Central memory CD4-positive, alpha-beta T cell (primary cell): ENCODE measurements at regions not wholly inside any gene's neighbourhood (a gene's known extent, or its start where the extent isn't known, plus 50 kb on each side); places are given as distances from the start of the nearest gene placed in this dataset.

Source experiments
- DNase-seq: peaks from one replicate; pipeline ENCODE4 v3.0.0; 2022

DNA sequence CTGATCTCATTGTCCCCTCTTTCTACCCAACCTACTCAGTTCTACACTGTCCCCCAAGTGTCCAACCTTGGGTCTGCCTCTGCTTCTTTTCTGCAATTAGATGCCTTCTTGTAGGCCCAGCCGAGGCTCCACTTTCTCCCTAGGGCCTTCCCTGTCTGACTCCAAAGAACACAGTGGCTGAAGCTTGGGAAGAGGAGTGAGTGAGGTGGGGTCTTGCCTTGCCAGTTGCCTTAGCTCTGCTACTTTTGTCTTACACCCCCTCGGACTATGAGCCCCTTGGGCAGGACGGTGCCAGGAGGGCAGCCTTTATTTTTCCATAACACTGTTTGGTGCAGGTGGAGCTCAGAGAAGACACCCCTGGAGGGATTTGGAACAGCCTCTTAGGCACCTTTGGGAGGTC is 345.1 kb downstream of the CYP26B1 start:
- DNase-seq = no peak

DNA sequence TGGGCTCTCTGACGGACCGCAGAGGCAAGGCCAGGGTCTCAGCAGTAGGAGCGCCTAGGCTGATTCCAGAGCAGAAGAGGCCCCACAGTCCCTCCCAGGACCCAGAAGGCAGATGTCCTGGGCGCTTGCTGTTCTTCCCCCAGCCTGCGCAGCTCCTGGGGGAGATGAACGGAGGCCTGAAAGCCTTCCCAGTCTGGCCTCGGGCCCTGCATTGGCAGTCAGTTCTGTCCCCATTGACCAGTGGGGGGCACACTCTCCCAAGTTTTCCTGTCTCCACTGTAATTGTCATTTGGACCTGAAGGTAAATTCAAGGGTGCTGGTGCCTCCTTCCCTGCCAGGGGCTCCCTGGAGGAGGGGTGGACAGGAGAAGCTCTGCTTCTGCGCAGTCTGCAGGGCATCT is 345.7 kb downstream of the CYP26B1 start:
- DNase-seq = no peak

DNA sequence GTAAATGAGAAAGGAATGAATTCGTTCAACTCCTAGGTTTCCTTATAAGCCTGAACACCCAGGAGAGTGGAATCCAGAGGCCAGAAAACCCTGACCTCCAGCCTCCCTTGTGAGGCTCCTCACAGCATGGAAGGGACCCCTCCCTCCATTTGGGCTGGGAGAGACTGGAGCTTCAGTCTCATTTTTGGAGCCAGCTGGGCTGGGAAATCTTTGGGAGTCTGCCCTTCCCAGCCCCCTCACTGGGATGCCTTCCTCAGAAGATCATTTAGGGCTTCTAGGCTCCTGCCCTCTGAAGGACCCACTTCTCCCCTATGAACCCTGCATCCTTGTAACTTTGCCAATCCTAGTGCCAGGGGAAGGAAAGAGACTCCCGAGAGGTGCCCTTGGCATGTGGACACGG is 346.1 kb downstream of the CYP26B1 start:
- DNase-seq = no peak

DNA sequence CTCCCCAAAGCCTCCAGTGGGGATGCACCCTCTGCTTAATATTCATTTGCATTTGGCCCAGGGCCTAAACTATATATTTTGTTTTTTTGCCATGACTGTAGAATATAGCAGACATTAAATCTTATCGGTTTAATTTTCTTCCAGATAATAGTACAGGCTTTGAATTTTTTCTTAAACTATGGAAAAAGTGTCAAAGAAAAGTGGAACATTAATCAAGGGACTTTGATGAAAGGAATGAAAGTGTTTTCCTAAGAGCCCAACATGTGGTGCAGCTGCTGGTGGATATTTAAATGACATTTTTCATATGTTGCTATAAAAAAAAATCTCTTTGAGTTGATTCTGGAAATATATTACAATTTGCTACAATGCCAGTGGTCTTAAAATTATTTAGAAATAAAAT is 346.8 kb downstream of the CYP26B1 start:
- no peak for DNase-seq

DNA sequence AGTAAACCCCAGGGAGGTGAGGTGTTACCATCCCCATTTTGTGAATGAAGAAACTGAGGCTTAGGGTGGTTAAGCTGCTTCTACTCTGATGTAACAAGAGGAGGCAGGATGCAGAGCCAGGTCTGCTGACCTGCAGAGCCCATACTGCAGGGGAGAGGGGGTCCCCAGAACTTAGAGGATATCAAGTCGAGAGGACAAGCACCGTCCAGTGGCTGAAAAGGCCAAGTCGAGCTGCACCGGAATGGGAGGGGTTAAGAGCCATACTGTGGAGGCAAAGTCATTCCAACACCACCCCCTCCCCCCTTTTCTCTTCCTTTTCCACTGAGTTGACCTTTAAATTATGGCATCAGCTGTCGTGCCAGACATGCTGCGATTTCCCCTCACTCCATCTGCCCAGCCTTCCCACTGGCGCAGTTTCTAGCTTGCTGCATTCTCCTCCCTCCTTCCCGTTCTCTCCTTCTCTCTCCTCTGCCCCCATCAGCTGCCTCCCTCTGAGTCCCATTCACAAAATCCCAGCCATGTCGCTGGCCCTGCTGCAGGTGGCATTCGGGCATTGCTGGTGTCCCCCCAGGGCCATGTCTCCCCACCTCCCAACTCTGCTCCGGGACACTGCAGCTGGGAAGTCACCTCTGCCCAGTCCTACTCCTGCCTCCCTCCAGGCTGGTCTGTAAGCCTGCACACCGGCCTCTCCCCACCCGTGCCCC is 346.9 kb downstream of the DYSF start:
- no peak for DNase-seq

DNA sequence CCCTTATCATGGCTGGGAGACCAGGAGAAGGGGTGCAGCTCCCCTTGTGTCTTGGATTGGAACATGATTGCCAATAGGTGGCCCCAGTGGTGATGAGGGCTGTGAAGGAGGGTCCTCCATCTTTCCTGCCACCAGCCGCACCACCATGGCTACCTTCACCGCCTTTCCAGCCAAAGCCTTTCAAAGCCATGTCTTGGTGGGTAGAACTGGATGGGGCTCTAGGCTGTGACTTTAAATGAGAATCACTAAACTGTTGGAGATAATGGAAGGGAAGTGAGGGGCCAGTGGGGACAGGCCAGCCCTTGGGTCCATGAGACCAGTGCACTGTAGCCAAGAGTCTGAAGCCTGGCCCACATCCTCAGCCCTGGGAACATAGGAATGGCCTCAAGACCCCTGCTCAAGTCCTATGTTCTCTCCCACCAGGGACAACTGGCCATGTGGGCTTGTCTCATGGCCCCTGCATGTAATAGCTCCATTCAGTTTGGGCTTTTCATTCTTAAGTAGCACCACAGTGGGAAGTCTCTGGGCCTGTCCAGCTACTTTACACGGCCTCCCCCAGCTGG is 345.7 kb downstream of the DYSF start:
- no peak for DNase-seq

DNA sequence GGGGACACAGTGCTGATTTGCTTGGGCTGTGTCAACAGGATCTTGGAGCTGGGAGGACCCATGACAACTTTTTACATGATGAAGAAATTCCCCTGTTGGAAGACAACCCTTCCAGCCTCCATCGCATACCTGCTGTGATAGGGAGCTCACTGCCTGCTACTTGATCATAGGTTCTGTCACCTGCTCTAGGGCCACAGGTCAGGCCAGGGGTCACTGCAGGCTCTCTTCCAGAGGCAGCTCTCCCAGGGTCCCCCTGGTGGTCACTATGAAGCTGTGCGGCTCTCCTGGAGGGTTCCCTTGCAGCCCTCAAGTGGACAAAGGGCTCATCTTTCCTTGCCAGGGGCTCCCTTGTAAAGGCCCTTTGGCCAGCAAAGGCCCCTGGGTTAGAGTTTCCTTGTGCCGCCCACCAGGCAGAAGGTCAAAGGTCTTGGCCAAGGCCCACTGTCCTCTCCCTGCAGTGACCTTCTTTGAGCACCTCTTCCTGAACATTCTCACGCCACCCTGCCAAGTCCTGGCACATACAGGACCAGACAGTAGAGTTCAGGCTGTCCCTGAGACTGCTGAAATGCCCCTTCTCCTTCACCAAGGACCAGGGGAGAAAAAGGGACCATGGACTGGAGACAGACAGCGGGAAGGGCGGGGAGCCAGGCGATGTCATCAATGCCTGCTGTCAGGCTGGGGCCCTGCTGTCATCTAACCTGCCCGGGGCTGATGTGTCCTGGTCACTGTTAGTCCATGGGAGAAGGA is 345.1 kb downstream of the DYSF start:
- DNase-seq = no peak

DNA sequence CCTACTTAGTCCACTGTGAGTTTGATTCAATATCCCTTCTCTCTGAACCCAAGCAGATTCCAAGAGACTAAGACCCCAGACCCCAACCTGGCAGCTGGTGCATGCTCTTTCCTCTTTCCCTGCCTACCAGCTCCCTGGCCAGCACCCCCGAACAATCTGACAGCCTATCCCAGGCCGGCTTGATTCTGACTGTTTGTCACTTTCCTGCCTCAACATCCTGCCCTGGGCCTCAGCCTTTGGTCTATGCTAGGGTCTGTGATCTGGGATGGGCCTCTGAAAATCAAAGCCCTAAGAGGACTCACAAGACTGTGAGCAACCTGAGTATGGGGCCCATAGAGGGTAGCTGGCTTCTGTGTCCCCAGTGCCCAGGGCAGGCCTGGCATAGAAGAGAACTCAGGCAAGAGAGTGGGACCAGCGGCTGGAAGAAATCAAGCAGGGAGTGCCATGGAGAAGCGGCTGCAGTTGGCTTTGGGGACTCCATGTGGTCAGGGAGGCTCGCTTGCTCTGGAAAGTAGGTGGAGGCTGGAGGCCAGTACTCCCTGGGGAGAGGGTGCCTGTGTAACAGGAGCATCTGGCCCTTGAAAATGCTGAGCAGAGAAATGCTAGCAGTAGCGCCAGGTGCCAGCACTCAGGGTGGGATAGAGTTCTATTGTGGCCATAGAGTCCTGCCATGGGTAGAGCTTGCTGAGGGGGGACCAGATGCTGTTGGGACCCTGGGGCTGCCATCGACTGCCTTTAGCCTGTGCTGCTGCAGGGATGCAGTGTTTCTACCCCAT is 343.9 kb downstream of the DYSF start:
- no peak for DNase-seq

DNA sequence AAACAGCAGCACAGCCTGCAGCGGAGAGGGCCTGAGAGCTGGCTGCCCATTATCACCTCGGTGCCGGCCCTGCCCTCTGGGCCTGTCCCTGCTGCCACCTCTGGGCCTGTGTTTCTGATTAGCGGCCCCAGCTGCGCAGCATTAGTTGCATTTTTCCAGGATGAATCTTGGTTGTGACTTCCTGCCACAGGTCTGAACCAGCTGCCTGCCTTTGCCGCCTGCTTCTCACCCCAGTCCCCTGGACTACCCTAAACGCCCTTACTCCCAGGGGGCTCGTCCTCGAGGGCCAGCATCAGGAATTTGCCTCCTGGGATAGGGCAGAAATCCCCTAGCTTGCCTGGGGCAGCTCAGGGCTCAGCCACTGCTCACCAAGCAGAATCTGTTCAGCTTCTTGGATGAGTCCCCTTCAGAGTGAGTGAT is 342.8 kb downstream of the DYSF start:
- no peak for DNase-seq

DNA sequence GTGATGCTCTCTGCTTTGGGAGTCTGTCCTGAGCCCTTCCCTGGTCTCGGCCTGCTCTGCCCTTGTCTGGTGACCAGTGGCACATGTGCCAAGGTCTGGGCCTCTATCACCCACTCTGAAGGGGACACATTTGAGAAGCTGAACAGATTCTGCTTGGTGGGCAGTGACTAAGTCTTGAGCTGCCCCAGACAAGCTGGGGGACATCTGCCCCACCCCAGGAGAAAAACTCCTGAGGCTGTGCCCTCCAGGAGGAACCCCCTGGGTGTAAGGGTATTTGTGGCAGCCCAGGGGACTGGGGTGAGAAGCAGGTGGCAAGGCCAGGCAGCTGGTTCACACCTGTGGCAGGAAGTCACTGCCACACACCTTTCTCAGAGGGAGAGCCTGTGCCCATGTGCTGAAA is 342.1 kb downstream of the DYSF start:
- DNase-seq = no peak

DNA sequence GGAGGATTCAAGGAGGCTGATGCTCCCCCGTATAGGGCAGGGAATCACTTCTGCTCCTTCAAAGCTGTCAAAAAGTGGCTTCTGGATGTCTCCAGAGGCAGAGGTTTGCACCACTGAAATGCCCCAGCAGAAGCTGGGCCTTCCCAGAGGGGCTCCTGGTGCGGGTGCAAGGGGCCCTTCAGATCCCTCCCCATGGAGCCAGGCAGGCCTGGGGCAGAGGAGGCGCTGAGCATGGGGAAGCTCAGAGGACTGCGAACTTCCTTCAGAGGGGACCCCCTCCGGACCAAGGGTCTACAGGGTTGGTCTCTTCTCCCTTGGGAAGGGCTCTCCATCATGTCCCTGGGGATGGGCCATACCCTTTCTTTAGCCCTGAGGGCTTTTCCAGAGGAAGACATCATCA is 341.2 kb downstream of the DYSF start:
- DNase-seq = no peak

DNA sequence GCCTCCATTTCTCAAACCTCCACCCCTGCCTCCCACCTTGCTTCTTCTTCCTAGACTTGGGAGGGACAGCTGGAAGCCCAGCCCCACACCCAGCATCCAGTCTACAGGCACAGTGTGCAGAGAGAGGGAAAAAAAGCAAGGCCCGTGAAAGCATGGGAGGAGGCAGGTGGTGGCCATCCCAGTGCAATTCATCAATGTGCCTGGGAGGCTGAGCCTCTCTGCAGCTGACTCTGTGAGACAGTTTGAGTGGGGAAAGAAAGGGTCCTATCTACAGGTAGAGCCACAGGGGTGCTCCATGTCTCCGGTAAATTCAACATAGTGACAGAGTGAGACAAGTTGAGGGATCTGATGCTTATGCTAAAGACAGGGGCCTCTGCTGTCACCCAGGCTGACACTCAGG is 340.6 kb downstream of the DYSF start:
- DNase-seq = no peak

DNA sequence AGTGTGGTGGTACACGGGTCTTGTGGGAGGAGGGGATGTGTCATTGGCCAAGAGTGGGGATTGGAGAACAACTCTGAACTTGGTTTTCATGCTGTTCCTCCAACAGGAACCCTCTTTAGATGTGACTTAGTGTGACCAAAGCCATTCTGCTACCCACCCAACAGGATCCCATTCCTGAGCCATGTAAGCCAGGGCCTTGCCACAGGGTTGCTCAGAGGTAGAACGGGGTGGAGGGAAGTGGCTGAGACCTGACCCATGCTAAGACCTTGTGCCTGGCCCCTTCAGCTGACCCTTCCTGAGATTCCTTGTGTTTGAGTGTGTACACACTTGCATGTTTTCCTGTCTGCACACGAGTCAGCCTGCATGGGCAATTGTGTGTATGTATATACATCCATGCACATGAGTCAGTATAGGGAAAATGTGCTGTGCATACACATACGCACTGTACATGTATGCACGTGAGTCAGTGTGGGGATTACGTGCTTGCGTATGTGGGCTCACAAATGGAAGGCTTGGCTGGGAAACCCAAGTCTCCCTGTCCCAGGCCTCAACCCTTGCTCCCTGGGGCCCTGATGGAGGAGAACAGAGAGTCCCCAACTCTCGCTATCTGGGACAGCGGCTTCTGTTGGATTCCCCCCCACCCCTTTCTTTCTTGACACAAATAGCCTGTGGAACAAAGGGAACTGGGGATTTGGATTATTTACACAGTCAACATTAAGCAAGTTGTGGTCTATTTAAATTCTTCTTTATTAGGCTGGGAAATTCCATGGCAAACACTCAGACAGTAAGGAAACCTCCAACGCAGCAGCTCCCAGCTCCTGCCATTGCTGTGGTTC is 339.8 kb downstream of the DYSF start:
- DNase-seq = no peak

DNA sequence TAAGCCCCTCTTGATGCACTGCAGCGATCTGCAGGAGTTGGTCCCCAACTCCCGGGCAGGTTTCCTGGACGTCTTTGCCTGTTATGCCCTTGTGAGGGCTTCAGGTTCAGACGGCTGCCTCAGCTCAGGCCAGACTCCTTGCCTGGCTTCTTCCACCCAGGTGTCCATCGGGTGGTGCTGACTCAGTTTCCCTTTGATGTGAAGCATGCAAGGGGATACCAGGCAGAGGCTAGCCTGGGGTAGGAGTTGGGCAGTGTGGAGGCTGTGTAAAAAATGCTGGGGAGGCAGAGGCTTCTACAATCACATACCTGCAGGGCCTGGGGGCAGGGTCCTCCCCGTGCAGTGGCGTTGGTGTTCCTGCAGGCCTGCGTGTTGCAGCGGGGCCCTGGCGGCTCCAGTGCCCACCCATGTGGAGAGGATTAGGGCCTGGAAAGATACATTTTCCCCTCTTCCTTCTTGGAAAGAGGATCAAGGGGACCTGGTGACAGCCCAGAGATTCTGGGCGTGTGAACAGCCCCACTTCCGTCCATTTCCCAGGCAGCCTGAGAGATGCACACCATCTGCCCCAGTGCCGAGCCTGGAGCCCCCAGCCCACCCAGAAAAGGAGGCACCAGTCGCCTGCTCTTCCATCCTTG is 338.3 kb downstream of the DYSF start:
- no peak for DNase-seq

DNA sequence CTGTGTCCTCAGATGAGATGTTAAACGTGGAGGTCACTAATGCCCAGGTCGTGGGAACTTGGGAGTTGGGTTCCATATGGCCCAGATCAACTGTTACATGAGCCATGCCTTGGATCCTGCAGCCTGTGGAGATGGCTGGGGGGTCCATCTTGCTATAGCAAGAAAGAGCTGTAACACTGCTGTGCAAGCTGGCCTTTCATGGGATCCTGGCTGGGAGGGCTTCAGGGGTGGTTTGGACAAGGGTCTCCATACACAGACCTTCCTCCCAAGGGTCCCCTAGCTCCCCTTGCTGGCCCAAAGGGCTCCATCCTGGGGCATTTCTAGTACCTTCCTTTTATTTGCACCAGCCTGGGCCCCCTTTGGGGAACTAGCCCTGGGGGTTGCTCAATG is 337.7 kb downstream of the DYSF start:
- no peak for DNase-seq

DNA sequence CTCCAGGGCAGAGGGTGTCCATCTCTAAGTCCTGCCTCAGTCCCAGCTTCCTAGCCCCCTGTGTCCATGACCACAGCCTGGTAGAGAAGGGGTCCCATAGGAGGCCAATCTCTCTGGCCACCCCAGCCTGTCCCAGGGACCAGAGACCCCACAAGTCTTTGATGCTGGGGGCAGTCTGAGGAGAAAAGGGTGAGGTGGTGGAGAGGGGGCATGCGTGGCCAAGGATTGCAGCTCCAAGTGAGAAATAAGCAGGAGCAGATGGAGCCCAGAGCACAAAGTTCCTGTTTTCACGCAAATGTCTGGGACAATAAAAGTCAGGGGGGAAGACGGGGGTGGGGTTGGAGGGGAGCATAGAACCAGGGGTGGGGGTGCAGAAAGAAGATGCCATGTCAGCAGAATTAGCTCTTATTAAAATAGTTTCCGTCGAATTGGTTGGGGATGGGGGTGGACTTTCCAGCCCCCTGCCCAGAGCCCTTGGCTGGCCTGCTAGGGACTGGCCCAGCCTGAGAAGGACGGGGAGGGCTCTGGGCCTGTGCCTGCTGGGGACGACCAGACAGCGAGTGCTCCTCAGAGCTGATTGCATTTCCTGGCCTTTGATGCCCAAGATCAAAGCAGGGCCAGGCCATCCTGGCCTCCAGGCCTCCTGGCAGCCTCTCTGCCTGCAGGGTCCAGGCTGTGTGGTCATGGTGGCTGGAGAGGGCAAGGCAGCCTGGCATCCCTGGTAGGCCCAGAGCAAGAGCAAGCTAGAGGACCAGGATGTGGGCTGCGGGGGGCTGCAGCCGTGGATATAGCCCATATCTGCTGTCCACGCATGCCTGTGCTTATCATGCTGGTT is 337.1 kb downstream of the DYSF start:
- no peak for DNase-seq

DNA sequence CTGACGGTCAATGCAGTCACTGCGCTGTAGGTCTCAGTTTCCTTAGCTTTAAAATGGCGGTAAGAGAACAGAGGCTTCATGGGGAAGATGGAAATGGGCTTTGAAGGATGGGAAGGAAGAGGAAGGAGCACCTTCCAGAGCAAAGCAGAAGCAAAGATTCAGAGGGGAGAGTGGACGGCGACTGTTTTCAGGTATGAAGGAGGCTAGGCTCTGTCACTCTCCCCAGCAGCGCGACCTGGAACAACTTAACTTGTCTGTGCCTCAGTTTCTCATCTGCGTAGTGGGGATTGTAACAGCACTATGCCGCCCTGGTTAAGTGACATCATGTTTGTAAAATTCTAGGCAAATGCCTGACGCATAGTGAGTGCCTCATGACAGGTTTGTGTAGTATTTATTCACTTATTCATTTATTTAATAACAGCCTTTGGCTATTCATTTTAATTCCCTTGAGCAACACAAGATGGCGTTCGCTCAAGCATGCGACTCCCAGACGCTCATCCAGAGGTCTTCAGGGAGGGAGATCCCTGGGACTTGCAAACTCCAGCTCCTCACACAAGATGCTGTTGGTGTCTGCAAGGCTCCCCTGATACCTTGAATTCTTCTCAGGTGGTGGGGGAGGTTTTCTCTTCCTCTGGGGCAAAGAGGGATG is 336.3 kb downstream of the DYSF start:
- no peak for DNase-seq

DNA sequence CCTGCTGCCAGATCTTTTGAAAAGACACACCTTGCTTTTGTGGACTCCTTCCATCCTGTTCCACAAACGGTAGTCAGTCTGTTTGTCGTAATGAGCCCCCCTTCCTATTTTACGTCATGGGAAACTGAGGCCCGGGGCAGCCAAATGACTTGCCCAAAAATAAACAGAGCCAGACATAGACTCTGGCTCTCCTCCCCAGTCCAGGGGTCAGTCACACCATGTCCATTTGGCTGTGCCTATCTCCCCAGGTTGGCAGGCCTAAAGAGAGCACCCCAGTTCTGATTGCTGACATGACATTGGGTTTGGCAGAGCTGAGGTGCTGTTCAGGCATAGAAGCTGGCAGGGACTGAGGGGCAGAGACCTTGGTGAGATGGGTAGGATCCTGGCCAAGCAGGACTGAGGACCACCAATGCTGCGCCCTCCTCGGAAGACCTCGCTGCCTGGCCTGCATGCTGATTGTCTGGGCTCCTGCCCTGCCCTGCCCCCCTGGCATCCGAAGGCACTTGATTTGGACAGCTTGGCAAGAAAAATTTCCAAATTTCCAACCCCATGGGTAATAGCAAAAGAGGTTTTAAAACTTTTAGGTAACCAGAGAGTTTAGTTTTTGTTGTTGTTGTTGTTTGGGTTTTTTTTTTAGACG is 335.4 kb downstream of the DYSF start:
- DNase-seq = no peak

DNA sequence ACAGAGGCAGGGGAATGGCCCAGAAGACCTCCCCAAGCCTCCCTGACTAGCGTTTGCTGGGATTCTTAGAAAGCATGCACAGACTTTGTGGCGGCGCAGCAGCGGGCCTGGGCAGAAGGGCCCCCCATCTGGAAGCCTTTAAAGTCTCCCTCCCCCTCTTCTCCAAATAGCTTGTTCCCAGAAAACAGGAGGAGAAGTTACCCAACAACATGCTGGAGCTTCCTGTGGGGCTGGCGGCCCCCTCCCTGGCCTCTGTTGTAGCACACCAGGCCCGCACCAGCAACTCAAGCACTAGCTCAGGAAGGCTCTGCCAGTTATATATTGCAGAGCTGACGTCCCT is 334.8 kb downstream of the DYSF start:
- DNase-seq = no peak

DNA sequence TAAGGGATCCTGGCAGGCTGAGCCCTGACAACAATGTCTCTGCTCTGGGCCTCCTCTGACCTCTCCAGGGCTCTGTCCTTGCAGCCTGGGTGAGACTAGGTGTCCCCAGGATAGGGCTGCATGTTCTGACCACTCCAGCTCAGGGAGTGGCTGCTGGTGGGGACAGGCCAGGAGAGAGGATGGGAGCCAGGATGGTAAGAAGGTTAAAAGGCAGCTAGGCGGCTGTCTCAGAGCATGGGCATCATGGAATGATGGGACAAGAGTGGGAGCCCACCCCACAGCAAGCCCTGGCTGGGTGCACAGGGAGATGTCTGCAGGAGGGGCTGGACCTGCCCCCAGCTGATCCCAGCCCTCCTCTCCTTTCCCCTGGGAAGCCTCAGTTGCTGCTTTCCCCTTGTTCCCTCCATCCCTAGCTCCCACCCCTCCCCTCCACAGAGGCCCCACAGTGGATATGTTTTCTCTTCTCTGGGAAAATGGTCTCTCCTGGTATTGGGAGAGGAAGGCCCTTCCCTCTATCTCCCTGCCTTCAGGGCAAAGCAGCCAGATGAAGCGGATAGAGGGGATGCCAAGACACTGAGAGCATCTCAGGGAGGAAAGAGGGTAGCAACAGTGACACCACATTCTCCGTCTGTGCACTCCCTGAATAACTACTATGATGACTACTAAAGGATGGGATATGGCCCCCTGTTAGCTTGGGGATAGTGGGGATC is 334.3 kb downstream of the DYSF start:
- no peak for DNase-seq
